ENCODE measurements at regions not wholly inside any gene's neighbourhood (a gene's known extent, or its start where the extent isn't known, plus 50 kb on each side); places are given as distances from the start of the nearest gene placed in this dataset.
A peak's percentile ranks its signal among the peaks of the same experiment; 100 is the strongest.

GRCh38 chr16:6558126-6558525, 774.5 kb upstream of the RBFOX1 start:
- no peaks in the 10 kb centered on the region for H3K27me3 ChIP-seq (ENCODE audit: control insufficient read depth, insufficient read depth, low read length)
- no peaks in the 10 kb centered on the region for H3K9me3 ChIP-seq (ENCODE audit: control insufficient read depth in 2 of 2, low read length in 2 of 2)
- no peaks in the 10 kb centered on the region for H3K4me1 ChIP-seq (ENCODE audit: control insufficient read depth, insufficient read depth, low read length, poor library complexity, severe bottlenecking)
- no peak overlapping the region for H3K4me3 ChIP-seq (ENCODE audit: low read depth, low read length)
- H3K4me1 Mint-ChIP-seq = no peaks in the 10 kb centered on the region
- ATAC-seq (ENCODE audit: low read depth in 2 of 2) (no peak), DNase-seq (no peak)
- H3K9me3 Mint-ChIP-seq = peaks cover 0 to 16% (median 8%) of the 10 kb centered on the region in 7 donors
- H3K27ac Mint-ChIP-seq = no peak overlapping the region
- H3K36me3 ChIP-seq (ENCODE audit: control insufficient read depth, insufficient read depth, low read length) = no peaks in the 10 kb centered on the region
- no peak overlapping the region for H3K4me3 Mint-ChIP-seq
- no peaks in the 10 kb centered on the region for H3K36me3 Mint-ChIP-seq
- H3K27me3 Mint-ChIP-seq = no peaks in the 10 kb centered on the region
- no peak overlapping the region for H3K27ac ChIP-seq (ENCODE audit: insufficient read depth, low read length, poor library complexity, severe bottlenecking)

GRCh38 chr16:6557353-6558023, 775.2 kb upstream of the RBFOX1 start:
- Mint-ChIP-seq H3K36me3 (no peaks in the 10 kb centered on the region), H3K27ac (no peak overlapping the region), H3K9me3 (peaks cover 0 to 16% (median 8%) of the 10 kb centered on the region in 7 donors), H3K4me1 (no peaks in the 10 kb centered on the region), H3K27me3 (no peaks in the 10 kb centered on the region), H3K4me3 (no peak overlapping the region)
- Histone ChIP-seq H3K4me3 (ENCODE audit: low read depth, low read length) (no peak overlapping the region), H3K27me3 (ENCODE audit: control insufficient read depth, insufficient read depth, low read length) (no peaks in the 10 kb centered on the region), H3K36me3 (ENCODE audit: control insufficient read depth, insufficient read depth, low read length) (no peaks in the 10 kb centered on the region), H3K9me3 (ENCODE audit: control insufficient read depth in 2 of 2, low read length in 2 of 2) (no peaks in the 10 kb centered on the region), H3K4me1 (ENCODE audit: control insufficient read depth, insufficient read depth, low read length, poor library complexity, severe bottlenecking) (no peaks in the 10 kb centered on the region), H3K27ac (ENCODE audit: insufficient read depth, low read length, poor library complexity, severe bottlenecking) (no peak overlapping the region)
- DNase-seq = no peak
- no peak for ATAC-seq (ENCODE audit: low read depth in 2 of 2)

GRCh38 chr16:6549415-6549814, 783.2 kb upstream of the RBFOX1 start:
- no peaks in the 10 kb centered on the region for H3K4me1 ChIP-seq (ENCODE audit: control insufficient read depth, insufficient read depth, low read length, poor library complexity, severe bottlenecking)
- DNase-seq (no peak), ATAC-seq (ENCODE audit: low read depth in 2 of 2) (no peak)
- peaks cover 2 to 15% (median 11%) of the 10 kb centered on the region in 7 donors for H3K9me3 Mint-ChIP-seq
- H3K27me3 ChIP-seq (ENCODE audit: control insufficient read depth, insufficient read depth, low read length) = no peaks in the 10 kb centered on the region
- no peaks in the 10 kb centered on the region for H3K36me3 ChIP-seq (ENCODE audit: control insufficient read depth, insufficient read depth, low read length)
- H3K4me3 Mint-ChIP-seq = no peak overlapping the region
- no peak overlapping the region for H3K27ac ChIP-seq (ENCODE audit: insufficient read depth, low read length, poor library complexity, severe bottlenecking)
- no peaks in the 10 kb centered on the region for H3K27me3 Mint-ChIP-seq
- H3K4me1 Mint-ChIP-seq = no peaks in the 10 kb centered on the region
- no peak overlapping the region for H3K4me3 ChIP-seq (ENCODE audit: low read depth, low read length)
- peaks cover 0 to 7% of the 10 kb centered on the region in 2 experiments for H3K9me3 ChIP-seq (ENCODE audit: control insufficient read depth in 2 of 2, low read length in 2 of 2)
- no peaks in the 10 kb centered on the region for H3K36me3 Mint-ChIP-seq
- H3K27ac Mint-ChIP-seq = no peak overlapping the region

GRCh38 chr16:6548507-6548906, 784.1 kb upstream of the RBFOX1 start:
- no peak overlapping the region for H3K4me3 ChIP-seq (ENCODE audit: low read depth, low read length)
- no peaks in the 10 kb centered on the region for H3K36me3 Mint-ChIP-seq
- ATAC-seq (ENCODE audit: low read depth in 2 of 2) (no peak), DNase-seq (no peak)
- H3K27ac ChIP-seq (ENCODE audit: insufficient read depth, low read length, poor library complexity, severe bottlenecking) = no peak overlapping the region
- H3K36me3 ChIP-seq (ENCODE audit: control insufficient read depth, insufficient read depth, low read length) = no peaks in the 10 kb centered on the region
- H3K4me1 Mint-ChIP-seq = no peaks in the 10 kb centered on the region
- H3K27me3 Mint-ChIP-seq = no peaks in the 10 kb centered on the region
- H3K4me1 ChIP-seq (ENCODE audit: control insufficient read depth, insufficient read depth, low read length, poor library complexity, severe bottlenecking) = no peaks in the 10 kb centered on the region
- peaks cover 2 to 15% (median 11%) of the 10 kb centered on the region in 7 donors for H3K9me3 Mint-ChIP-seq
- no peak overlapping the region for H3K4me3 Mint-ChIP-seq
- no peak overlapping the region for H3K27ac Mint-ChIP-seq
- H3K9me3 ChIP-seq (ENCODE audit: control insufficient read depth in 2 of 2, low read length in 2 of 2) = peaks cover 0 to 7% of the 10 kb centered on the region in 2 experiments
- no peaks in the 10 kb centered on the region for H3K27me3 ChIP-seq (ENCODE audit: control insufficient read depth, insufficient read depth, low read length)

- no peak for ATAC-seq (ENCODE audit: low read depth in 2 of 2)
- Mint-ChIP-seq H3K27ac (no peak overlapping the region), H3K9me3 (peaks cover 2 to 14% (median 10%) of the 10 kb centered on the region in 7 donors), H3K4me3 (no peak overlapping the region), H3K4me1 (no peaks in the 10 kb centered on the region), H3K27me3 (no peaks in the 10 kb centered on the region), H3K36me3 (no peaks in the 10 kb centered on the region)
- H3K27me3 ChIP-seq (ENCODE audit: control insufficient read depth, insufficient read depth, low read length) = no peaks in the 10 kb centered on the region
- peaks cover 0 to 7% of the 10 kb centered on the region in 2 experiments for H3K9me3 ChIP-seq (ENCODE audit: control insufficient read depth in 2 of 2, low read length in 2 of 2)
- no peak overlapping the region for H3K4me3 ChIP-seq (ENCODE audit: low read depth, low read length)
- H3K27ac ChIP-seq (ENCODE audit: insufficient read depth, low read length, poor library complexity, severe bottlenecking) = no peak overlapping the region
- DNase-seq = no peak
- no peaks in the 10 kb centered on the region for H3K36me3 ChIP-seq (ENCODE audit: control insufficient read depth, insufficient read depth, low read length)
- no peaks in the 10 kb centered on the region for H3K4me1 ChIP-seq (ENCODE audit: control insufficient read depth, insufficient read depth, low read length, poor library complexity, severe bottlenecking)
These were observed 785.5 kb upstream of the RBFOX1 start for GRCh38 chr16:6547131-6547530.

GRCh38 chr16:6545329-6545728, 787.3 kb upstream of the RBFOX1 start:
- H3K4me1 Mint-ChIP-seq = no peaks in the 10 kb centered on the region
- Histone ChIP-seq H3K36me3 (ENCODE audit: control insufficient read depth, insufficient read depth, low read length) (no peaks in the 10 kb centered on the region), H3K27ac (ENCODE audit: insufficient read depth, low read length, poor library complexity, severe bottlenecking) (no peak overlapping the region), H3K9me3 (ENCODE audit: control insufficient read depth in 2 of 2, low read length in 2 of 2) (peaks cover 0 to 7% of the 10 kb centered on the region in 2 experiments), H3K4me1 (ENCODE audit: control insufficient read depth, insufficient read depth, low read length, poor library complexity, severe bottlenecking) (no peaks in the 10 kb centered on the region), H3K27me3 (ENCODE audit: control insufficient read depth, insufficient read depth, low read length) (no peaks in the 10 kb centered on the region), H3K4me3 (ENCODE audit: low read depth, low read length) (no peak overlapping the region)
- no peaks in the 10 kb centered on the region for H3K27me3 Mint-ChIP-seq
- no peak overlapping the region for H3K4me3 Mint-ChIP-seq
- H3K9me3 Mint-ChIP-seq = peaks cover 5 to 13% (median 9%) of the 10 kb centered on the region in 7 donors
- no peaks in the 10 kb centered on the region for H3K36me3 Mint-ChIP-seq
- H3K27ac Mint-ChIP-seq = peak overlapping the region in 1 of 3 donors; percentile 61
- ATAC-seq (ENCODE audit: low read depth in 2 of 2) = no peak
- no peak for DNase-seq

- Mint-ChIP-seq H3K36me3 (no peaks in the 10 kb centered on the region), H3K4me3 (no peak overlapping the region), H3K27me3 (no peaks in the 10 kb centered on the region), H3K4me1 (no peaks in the 10 kb centered on the region), H3K9me3 (peaks cover 0 to 9% (median 5%) of the 10 kb centered on the region in 7 donors), H3K27ac (no peak overlapping the region)
- H3K27me3 ChIP-seq (ENCODE audit: control insufficient read depth, insufficient read depth, low read length) = no peaks in the 10 kb centered on the region
- no peaks in the 10 kb centered on the region for H3K4me1 ChIP-seq (ENCODE audit: control insufficient read depth, insufficient read depth, low read length, poor library complexity, severe bottlenecking)
- peaks cover 0 to 7% of the 10 kb centered on the region in 2 experiments for H3K9me3 ChIP-seq (ENCODE audit: control insufficient read depth in 2 of 2, low read length in 2 of 2)
- H3K27ac ChIP-seq (ENCODE audit: insufficient read depth, low read length, poor library complexity, severe bottlenecking) = no peak overlapping the region
- H3K4me3 ChIP-seq (ENCODE audit: low read depth, low read length) = no peak overlapping the region
- H3K36me3 ChIP-seq (ENCODE audit: control insufficient read depth, insufficient read depth, low read length) = no peaks in the 10 kb centered on the region
- no peak for DNase-seq
- no peak for ATAC-seq (ENCODE audit: low read depth in 2 of 2)
These were observed 791.4 kb upstream of the RBFOX1 start for GRCh38 chr16:6541267-6541666.

GRCh38 chr16:6536411-6536810, 796.2 kb upstream of the RBFOX1 start:
- H3K4me3 ChIP-seq (ENCODE audit: low read depth, low read length) = no peak overlapping the region
- no peaks in the 10 kb centered on the region for H3K36me3 ChIP-seq (ENCODE audit: control insufficient read depth, insufficient read depth, low read length)
- Mint-ChIP-seq H3K4me1 (no peaks in the 10 kb centered on the region), H3K27ac (no peak overlapping the region), H3K36me3 (no peaks in the 10 kb centered on the region), H3K9me3 (peaks cover 2 to 15% (median 5%) of the 10 kb centered on the region in 7 donors), H3K27me3 (no peaks in the 10 kb centered on the region), H3K4me3 (no peak overlapping the region)
- H3K4me1 ChIP-seq (ENCODE audit: control insufficient read depth, insufficient read depth, low read length, poor library complexity, severe bottlenecking) = no peaks in the 10 kb centered on the region
- H3K9me3 ChIP-seq (ENCODE audit: control insufficient read depth in 2 of 2, low read length in 2 of 2) = no peaks in the 10 kb centered on the region
- no peak for ATAC-seq (ENCODE audit: low read depth in 2 of 2)
- no peaks in the 10 kb centered on the region for H3K27me3 ChIP-seq (ENCODE audit: control insufficient read depth, insufficient read depth, low read length)
- H3K27ac ChIP-seq (ENCODE audit: insufficient read depth, low read length, poor library complexity, severe bottlenecking) = no peak overlapping the region
- no peak for DNase-seq
